HEK293T (cell line): ENCODE measurements at regions not wholly inside any gene's neighbourhood (a gene's known extent, or its start where the extent isn't known, plus 50 kb on each side); places are given as distances from the start of the nearest gene placed in this dataset.

ENCODE experiments used
- CTCF ChIA-PET: fragments of 350-600 bp; formaldehyde crosslinking; extraction: SDS; loops from one replicate; lab custom pipeline; 2021; ENCODE audit warnings: antibody characterized with exemption, inconsistent platforms; lab: Yijun Ruan, JAX
- POLR2A ChIA-PET: fragments of 350-600 bp; formaldehyde crosslinking; extraction: SDS; loops from one replicate; lab custom pipeline; 2020; ENCODE audit warnings: antibody characterized with exemption, inconsistent platforms; lab: Yijun Ruan, JAX
- DNase-seq: peaks from one replicate; pipeline ENCODE4 v3.0.0; 2012; ENCODE audit warnings: mixed read lengths; ENCODE audit errors: extremely low spot score
- ARNT ChIP-seq: fragments of 450-650 bp; IDR thresholded peaks from 2 replicates; pipeline ENCODE4 v1.6.1; 2017; ENCODE audit warnings: mild to moderate bottlenecking
- BHLHE40 ChIP-seq: fragments of 450-650 bp; IDR thresholded peaks from 2 replicates; pipeline ENCODE4 v1.6.1; 2016; ENCODE audit warnings: mild to moderate bottlenecking, moderate library complexity, borderline replicate concordance
- CTBP1 ChIP-seq: fragments of 450-650 bp; IDR thresholded peaks from 2 replicates; pipeline ENCODE4 v1.6.1; 2016; ENCODE audit warnings: borderline replicate concordance
- ELF4 ChIP-seq: fragments of 450-650 bp; IDR thresholded peaks from 2 replicates; pipeline ENCODE4 v1.6.1; 2017; ENCODE audit warnings: antibody characterized with exemption
- FOXA1 ChIP-seq: fragments of 450-650 bp; IDR thresholded peaks from 2 replicates; pipeline ENCODE4 v1.6.1; 2016; ENCODE audit warnings: mild to moderate bottlenecking
- FOXK2 ChIP-seq: fragments of 450-650 bp; IDR thresholded peaks from 2 replicates; pipeline ENCODE4 v1.6.1; 2016; ENCODE audit warnings: mild to moderate bottlenecking
- FOXM1 ChIP-seq: fragments of 450-650 bp; IDR thresholded peaks from 2 replicates; pipeline ENCODE4 v1.6.1; 2017; ENCODE audit warnings: mild to moderate bottlenecking, borderline replicate concordance
- HDGF ChIP-seq: fragments of 450-650 bp; IDR thresholded peaks from 2 replicates; pipeline ENCODE4 v1.6.1; 2017; ENCODE audit warnings: antibody characterized with exemption, borderline replicate concordance
- L3MBTL2 ChIP-seq: fragments of 450-650 bp; conservative IDR thresholded peaks from 2 replicates; pipeline ENCODE4 v1.6.1; 2016; ENCODE audit warnings: mild to moderate bottlenecking
- LEF1 ChIP-seq: fragments of 450-650 bp; IDR thresholded peaks from 2 replicates; pipeline ENCODE4 v1.6.1; 2017; ENCODE audit warnings: mild to moderate bottlenecking, borderline replicate concordance
- NFRKB ChIP-seq: fragments of 450-650 bp; IDR thresholded peaks from 2 replicates; pipeline ENCODE4 v1.6.1; 2016; ENCODE audit warnings: mild to moderate bottlenecking, moderate library complexity
- PKNOX1 ChIP-seq: fragments of 450-650 bp; IDR thresholded peaks from 2 replicates; pipeline ENCODE4 v1.6.1; 2016
- SP1 ChIP-seq: fragments of 450-650 bp; IDR thresholded peaks from 2 replicates; pipeline ENCODE4 v1.6.1; 2017
- SUZ12 ChIP-seq: fragments of 450-650 bp; IDR thresholded peaks from 2 replicates; pipeline ENCODE4 v1.6.1; 2016; ENCODE audit warnings: mild to moderate bottlenecking
- TARDBP ChIP-seq: fragments of 450-650 bp; IDR thresholded peaks from 2 replicates; pipeline ENCODE4 v1.6.1; 2016
- ZNF384 ChIP-seq: fragments of 450-650 bp; IDR thresholded peaks from 2 replicates; pipeline ENCODE4 v1.6.1; 2016

GRCh38 chr16:51682905-51683304, 531.8 kb upstream of the SALL1 start:
- no peak for DNase-seq
- ChIA-PET CTCF (no interaction called here), POLR2A (no interaction called here)
- TF ChIP-seq ARNT: no peak
- TF ChIP-seq SUZ12: no peak
- no peak for TF ChIP-seq BHLHE40
- no peak for TF ChIP-seq FOXK2
- no peak for TF ChIP-seq LEF1
- TF ChIP-seq SP1: no peak
- no peak for TF ChIP-seq FOXA1
- no peak for TF ChIP-seq ELF4
- TF ChIP-seq PKNOX1: no peak
- no peak for TF ChIP-seq NFRKB
- TF ChIP-seq CTBP1: no peak
- no peak for TF ChIP-seq ZNF384
- no peak for TF ChIP-seq FOXM1
- no peak for TF ChIP-seq HDGF
- TF ChIP-seq TARDBP: no peak
- no peak for TF ChIP-seq L3MBTL2

DNA sequence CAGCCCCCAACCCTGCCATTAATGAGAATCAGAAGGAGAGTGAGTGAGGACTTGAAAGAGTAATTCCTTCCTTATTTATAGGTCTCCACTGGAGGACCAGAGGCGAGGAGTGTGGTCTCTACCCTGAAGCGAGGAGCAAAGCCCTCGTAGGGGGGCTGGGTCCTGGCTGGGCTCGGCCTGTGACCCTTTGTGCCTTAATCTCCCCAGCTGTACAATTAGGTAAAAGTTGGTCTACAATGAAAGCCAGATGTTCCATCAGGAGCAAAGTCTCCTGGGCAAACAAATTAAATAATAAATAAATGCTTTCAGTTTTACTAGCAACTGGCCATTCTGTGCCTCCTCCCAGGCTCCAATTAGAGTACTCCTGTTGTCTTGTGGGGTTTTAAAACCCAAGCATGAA, 523.5 kb upstream of the SALL1 start:
- DNase-seq: no peak
- ChIA-PET CTCF (no interaction called here), POLR2A (no interaction called here)
- TF ChIP-seq FOXM1: no peak
- no peak for TF ChIP-seq BHLHE40
- TF ChIP-seq LEF1: no peak
- no peak for TF ChIP-seq L3MBTL2
- no peak for TF ChIP-seq ZNF384
- no peak for TF ChIP-seq HDGF
- no peak for TF ChIP-seq SUZ12
- TF ChIP-seq NFRKB: no peak
- TF ChIP-seq FOXK2: no peak
- TF ChIP-seq SP1: no peak
- no peak for TF ChIP-seq FOXA1
- TF ChIP-seq ARNT: no peak
- no peak for TF ChIP-seq ELF4
- TF ChIP-seq CTBP1: no peak
- no peak for TF ChIP-seq TARDBP
- no peak for TF ChIP-seq PKNOX1

GRCh38 chr16:51670527-51670926, 519.5 kb upstream of the SALL1 start:
- DNase-seq: no peak
- CTCF ChIA-PET: interaction anchor here (0.6 kb wide), 1 partner anchor 232 kb away, joined by 5 read pairs; no protein-coding TSS in a partner anchor
- TF ChIP-seq NFRKB (no peak), SP1 (no peak), ZNF384 (no peak), ARNT (no peak), FOXK2 (no peak), ELF4 (no peak), FOXM1 (no peak)
- POLR2A ChIA-PET: no interaction called here

GRCh38 chr16:51666821-51667220, 515.8 kb upstream of the SALL1 start:
- no peak for TF ChIP-seq L3MBTL2
- no peak for TF ChIP-seq BHLHE40
- ChIA-PET CTCF (no interaction called here), POLR2A (interaction anchor here (1.0 kb wide), 1 partner anchor 16 kb away, joined by 3 read pairs; no protein-coding TSS in a partner anchor)
- no peak for DNase-seq

GRCh38 chr16:51666074-51666473, 515.0 kb upstream of the SALL1 start:
- ChIA-PET POLR2A (interaction anchor here (1.0 kb wide), 1 partner anchor 15 kb away, joined by 3 read pairs; no protein-coding TSS in a partner anchor), CTCF (no interaction called here)
- TF ChIP-seq BHLHE40: no peak
- TF ChIP-seq LEF1: no peak
- TF ChIP-seq L3MBTL2: no peak
- TF ChIP-seq SUZ12: no peak
- TF ChIP-seq PKNOX1: no peak
- no peak for TF ChIP-seq ELF4
- no peak for TF ChIP-seq FOXK2
- no peak for TF ChIP-seq TARDBP
- no peak for TF ChIP-seq SP1
- no peak for TF ChIP-seq FOXA1
- no peak for TF ChIP-seq ARNT
- no peak for DNase-seq

DNA sequence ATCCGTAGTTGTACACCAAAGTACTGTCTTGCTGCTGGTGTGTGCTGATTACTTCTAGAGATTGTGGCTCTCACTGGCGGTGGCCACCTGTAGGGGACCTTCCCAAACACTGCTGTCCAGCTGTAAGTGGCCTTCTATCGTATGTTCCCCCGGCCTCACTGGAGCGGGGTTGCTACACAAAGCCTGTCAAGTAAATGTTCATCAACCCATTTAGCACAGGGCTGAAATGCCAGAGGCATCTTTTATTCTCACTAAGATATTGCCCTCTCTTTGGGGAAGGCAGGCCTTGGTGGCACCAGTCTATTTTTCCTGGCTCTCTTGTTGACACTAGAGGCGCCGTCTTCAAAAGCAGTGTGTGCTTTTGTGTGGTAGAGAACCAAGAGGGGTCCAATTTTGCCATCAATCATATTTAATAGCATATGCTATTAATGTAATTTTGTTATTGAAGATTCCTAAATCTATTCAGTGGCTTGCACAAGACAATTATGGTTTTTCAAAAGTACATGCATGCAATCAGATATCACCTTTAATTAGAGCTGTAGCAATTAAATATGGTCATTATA, 514.4 kb upstream of the SALL1 start:
- ChIA-PET POLR2A (no interaction called here), CTCF (no interaction called here)
- no peak for DNase-seq
- TF ChIP-seq CTBP1 (no peak), SP1 (no peak), NFRKB (no peak), ELF4 (no peak), PKNOX1 (no peak), TARDBP (no peak), ZNF384 (no peak), ARNT (no peak), LEF1 (no peak), FOXM1 (no peak), FOXK2 (no peak), HDGF (no peak)
